K562 (cell line): ENCODE measurements at regions not wholly inside any gene's neighbourhood (a gene's known extent, or its start where the extent isn't known, plus 50 kb on each side); places are given as distances from the start of the nearest gene placed in this dataset.

Experiments used
- CREM ChIP-seq: IDR thresholded peaks from 2 replicates; pipeline ENCODE4 v1.6.1; 2014; ENCODE audit warnings: antibody characterized with exemption, low read depth
- LARP7 ChIP-seq: fragments of 450-650 bp; IDR thresholded peaks from 2 replicates; pipeline ENCODE4 v1.6.1; 2016
- MCM7 ChIP-seq, 2 experiments: fragments of 450-650 bp; IDR thresholded peaks; 2 replicates each; pipeline ENCODE4 v1.6.1; 2016 to 2018
- MYC ChIP-seq, 2 experiments: fragments of 250-450 bp in 1 of 2; sonication (Bioruptor Pico) in 1 of 2; IDR thresholded peaks; 2 replicates each; pipeline versions ENCODE4 v1.5.1 to v1.6.1; 2012 to 2021; ENCODE audit warnings: low read depth in 2 of 2, borderline replicate concordance in 1 of 2, improper control_type of control experiment in 1 of 2, low read length in 1 of 2, mild to moderate bottlenecking in 1 of 2, moderate library complexity in 1 of 2
- NFIX ChIP-seq: fragments of 250-450 bp; sonication (Bioruptor Pico); IDR thresholded peaks from 2 replicates; pipeline ENCODE4 v1.4.0; 2020; ENCODE audit warnings: low read depth, mild to moderate bottlenecking, moderate library complexity
- SAFB ChIP-seq: fragments of 200-400 bp; formaldehyde crosslinking; IDR thresholded peaks from 2 replicates; pipeline ENCODE4 v1.6.1; 2017; ENCODE audit warnings: low read depth, low read length, borderline replicate concordance
- SIX5 ChIP-seq, 2 experiments: IDR thresholded peaks; 2 replicates each; pipeline ENCODE4 v1.6.1; 2011; ENCODE audit warnings: low read length in 2 of 2, borderline replicate concordance in 1 of 2, low read depth in 1 of 2, mild to moderate bottlenecking in 1 of 2, moderate library complexity in 1 of 2; ENCODE audit not compliant: insufficient read depth in 1 of 2
- SNIP1 ChIP-seq: fragments of 450-650 bp; IDR thresholded peaks from 2 replicates; pipeline ENCODE4 v1.7.1; 2017; ENCODE audit warnings: low read depth, mild to moderate bottlenecking
- ZC3H11A ChIP-seq: IDR thresholded peaks from 2 replicates; pipeline ENCODE4 v1.6.1; 2012; ENCODE audit warnings: low read depth, low read length, improper control_type of control experiment
- TF ChIP-seq, protein P1 (sequence below), 2 experiments: fragments of 450-650 bp; conservative IDR thresholded peaks; 2 replicates each; pipeline ENCODE4 v1.6.1; 2017; ENCODE audit warnings: mild to moderate bottlenecking in 2 of 2, moderate library complexity in 2 of 2

DNA sequence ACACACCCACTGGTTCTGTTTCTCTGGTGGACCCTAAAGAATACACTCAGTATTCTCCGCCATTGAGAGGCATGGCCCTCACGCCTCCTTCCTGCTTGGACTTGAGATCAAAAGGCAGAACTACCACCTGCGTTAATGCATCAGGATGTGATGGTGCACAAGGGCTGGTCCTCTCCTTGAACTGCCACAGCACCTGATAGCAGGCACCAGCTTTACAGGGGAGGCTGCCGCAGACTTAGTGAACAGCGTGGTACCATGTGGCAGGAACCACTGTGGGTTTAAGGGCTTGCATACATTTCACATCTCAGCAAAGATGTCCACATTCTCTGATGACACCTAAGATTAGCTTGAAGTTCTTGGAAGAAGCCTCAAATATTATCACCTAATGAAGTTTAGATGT is 208.7 kb downstream of the GADD45G start (continued):
- TF ChIP-seq, protein P1, sequence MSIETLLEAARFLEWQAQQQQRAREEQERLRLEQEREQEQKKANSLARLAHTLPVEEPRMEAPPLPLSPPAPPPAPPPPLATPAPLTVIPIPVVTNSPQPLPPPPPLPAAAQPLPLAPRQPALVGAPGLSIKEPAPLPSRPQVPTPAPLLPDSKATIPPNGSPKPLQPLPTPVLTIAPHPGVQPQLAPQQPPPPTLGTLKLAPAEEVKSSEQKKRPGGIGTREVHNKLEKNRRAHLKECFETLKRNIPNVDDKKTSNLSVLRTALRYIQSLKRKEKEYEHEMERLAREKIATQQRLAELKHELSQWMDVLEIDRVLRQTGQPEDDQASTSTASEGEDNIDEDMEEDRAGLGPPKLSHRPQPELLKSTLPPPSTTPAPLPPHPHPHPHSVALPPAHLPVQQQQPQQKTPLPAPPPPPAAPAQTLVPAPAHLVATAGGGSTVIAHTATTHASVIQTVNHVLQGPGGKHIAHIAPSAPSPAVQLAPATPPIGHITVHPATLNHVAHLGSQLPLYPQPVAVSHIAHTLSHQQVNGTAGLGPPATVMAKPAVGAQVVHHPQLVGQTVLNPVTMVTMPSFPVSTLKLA (conservative IDR thresholded peaks at IDR 0.05): no peak
- TF ChIP-seq MYC (IDR thresholded peaks at IDR 0.05; ENCODE audit: low read depth, low read length): no peak
- no peak for TF ChIP-seq MYC (CRISPR knock-in tag; IDR thresholded peaks at IDR 0.05; ENCODE audit: borderline replicate concordance, low read depth)
- no peak for TF ChIP-seq SIX5 (IDR thresholded peaks at IDR 0.05; ENCODE audit: borderline replicate concordance in 1 of 2, insufficient read depth in 1 of 2, low read depth in 1 of 2, low read length in 2 of 2)
- TF ChIP-seq NFIX (CRISPR knock-in tag): no peak
- TF ChIP-seq SNIP1: no peak
- no peak for TF ChIP-seq MCM7 (IDR thresholded peaks at IDR 0.05)
- no peak for TF ChIP-seq LARP7
- TF ChIP-seq CREM: no peak
- TF ChIP-seq SAFB: no peak
- TF ChIP-seq ZC3H11A: no peak
- TF ChIP-seq, all 486 proteins: peak for 0
